Lower lobe of right lung (tissue), 2 donors: ENCODE measurements at regions not wholly inside any gene's neighbourhood (a gene's known extent, or its start where the extent isn't known, plus 50 kb on each side); places are given as distances from the start of the nearest gene placed in this dataset.

Source experiments
- ATAC-seq, 2 donors: fragments of 200-7000 bp; cut with Tn5 transposase; one replicate each; pipeline ENCODE4 v1.9.1; 2020 to 2022; ENCODE audit warnings: mild to moderate bottlenecking in 2 of 2, moderate library complexity in 2 of 2
- DNase-seq: peaks from one replicate; pipeline ENCODE4 v3.0.0-alpha.2; 2020
- H3K27ac ChIP-seq: fragments of 200-600 bp; one replicate; pipeline ENCODE4 v1.8.0; 2022
- H3K27me3 ChIP-seq: fragments of 200-600 bp; one replicate; pipeline ENCODE4 v1.8.0; 2022; ENCODE audit warnings: low read depth
- H3K36me3 ChIP-seq: fragments of 200-600 bp; one replicate; pipeline ENCODE4 v1.8.0; 2022; ENCODE audit warnings: mild to moderate bottlenecking
- H3K4me1 ChIP-seq: fragments of 200-600 bp; one replicate; pipeline ENCODE4 v1.8.0; 2022
- H3K4me3 ChIP-seq: fragments of 200-600 bp; one replicate; pipeline ENCODE4 v1.8.0; 2022; ENCODE audit warnings: mild to moderate bottlenecking
- H3K9me3 ChIP-seq: fragments of 200-600 bp; one replicate; pipeline ENCODE4 v1.8.0; 2022
- intact Hi-C: fragments of 100-400 bp; cut with DNase I; formaldehyde crosslinking; loops from one replicate; pipeline ENCODE4 v1.11.0; 2022
- TF ChIP-seq, protein P1 (sequence below): fragments of 200-600 bp; IDR thresholded peaks from one replicate; pipeline ENCODE4 v1.8.0; 2022; ENCODE audit warnings: antibody characterized with exemption, mild to moderate bottlenecking
- donor health status: DM: no; HTN: yes; CAD: no; lungs with severe emphysema.

DNA sequence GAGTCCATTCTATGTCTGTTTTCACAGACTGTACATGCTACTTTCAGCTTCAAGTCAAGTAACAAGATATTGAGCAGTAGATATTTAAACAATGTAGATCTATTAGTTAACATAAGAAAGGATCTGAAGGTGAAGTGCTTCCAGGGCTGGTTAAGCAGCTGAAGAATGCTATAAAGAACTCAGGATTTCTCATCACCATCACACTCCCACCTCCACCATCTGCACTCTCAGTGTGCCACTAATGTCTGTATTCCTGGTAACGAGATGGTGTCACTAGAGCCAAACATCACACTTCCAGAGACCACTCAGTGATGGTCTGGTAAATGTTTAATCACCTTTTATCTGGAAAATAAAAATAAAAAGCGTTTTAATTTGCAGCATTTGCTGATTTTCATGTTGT lies 224.0 kb upstream of the FERD3L start:
- TF ChIP-seq, protein P1, sequence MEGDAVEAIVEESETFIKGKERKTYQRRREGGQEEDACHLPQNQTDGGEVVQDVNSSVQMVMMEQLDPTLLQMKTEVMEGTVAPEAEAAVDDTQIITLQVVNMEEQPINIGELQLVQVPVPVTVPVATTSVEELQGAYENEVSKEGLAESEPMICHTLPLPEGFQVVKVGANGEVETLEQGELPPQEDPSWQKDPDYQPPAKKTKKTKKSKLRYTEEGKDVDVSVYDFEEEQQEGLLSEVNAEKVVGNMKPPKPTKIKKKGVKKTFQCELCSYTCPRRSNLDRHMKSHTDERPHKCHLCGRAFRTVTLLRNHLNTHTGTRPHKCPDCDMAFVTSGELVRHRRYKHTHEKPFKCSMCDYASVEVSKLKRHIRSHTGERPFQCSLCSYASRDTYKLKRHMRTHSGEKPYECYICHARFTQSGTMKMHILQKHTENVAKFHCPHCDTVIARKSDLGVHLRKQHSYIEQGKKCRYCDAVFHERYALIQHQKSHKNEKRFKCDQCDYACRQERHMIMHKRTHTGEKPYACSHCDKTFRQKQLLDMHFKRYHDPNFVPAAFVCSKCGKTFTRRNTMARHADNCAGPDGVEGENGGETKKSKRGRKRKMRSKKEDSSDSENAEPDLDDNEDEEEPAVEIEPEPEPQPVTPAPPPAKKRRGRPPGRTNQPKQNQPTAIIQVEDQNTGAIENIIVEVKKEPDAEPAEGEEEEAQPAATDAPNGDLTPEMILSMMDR: no peak
- Histone ChIP-seq H3K9me3 (no peaks in the 10 kb centered on the region), H3K27me3 (no peaks in the 10 kb centered on the region), H3K36me3 (no peaks in the 10 kb centered on the region), H3K4me3 (no peak overlapping the region), H3K27ac (no peak overlapping the region), H3K4me1 (no peaks in the 10 kb centered on the region)
- intact Hi-C loops: no loop called here
- ATAC-seq: no peak
- DNase-seq: no peak

DNA sequence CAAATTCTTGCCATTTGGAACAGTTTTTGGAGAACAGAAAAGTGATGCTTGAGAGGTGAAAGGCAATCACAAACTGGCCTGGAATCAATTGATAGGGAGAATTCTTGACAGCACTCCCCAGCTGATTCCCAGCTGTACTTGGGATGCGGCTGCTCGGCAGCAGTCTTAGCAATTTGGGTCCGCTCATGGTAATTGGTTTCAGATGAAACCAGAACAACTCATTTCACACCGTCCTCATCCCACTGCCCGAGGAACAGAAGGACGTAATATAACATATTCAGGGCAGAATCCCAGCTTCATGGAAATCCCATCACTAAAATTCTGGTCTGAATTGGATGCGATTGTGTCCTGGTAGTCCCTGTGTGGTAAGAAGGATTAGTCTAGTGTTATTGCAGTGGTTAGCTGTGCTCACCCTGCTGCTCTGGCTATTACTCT lies 223.3 kb upstream of the FERD3L start:
- ATAC-seq (no peak), DNase-seq (no peak)
- intact Hi-C loops: no loop called here
- Histone ChIP-seq H3K36me3 (no peaks in the 10 kb centered on the region), H3K9me3 (no peaks in the 10 kb centered on the region), H3K4me3 (no peak overlapping the region), H3K4me1 (no peaks in the 10 kb centered on the region), H3K27me3 (no peaks in the 10 kb centered on the region), H3K27ac (no peak overlapping the region)
- TF ChIP-seq, protein P1: no peak

DNA sequence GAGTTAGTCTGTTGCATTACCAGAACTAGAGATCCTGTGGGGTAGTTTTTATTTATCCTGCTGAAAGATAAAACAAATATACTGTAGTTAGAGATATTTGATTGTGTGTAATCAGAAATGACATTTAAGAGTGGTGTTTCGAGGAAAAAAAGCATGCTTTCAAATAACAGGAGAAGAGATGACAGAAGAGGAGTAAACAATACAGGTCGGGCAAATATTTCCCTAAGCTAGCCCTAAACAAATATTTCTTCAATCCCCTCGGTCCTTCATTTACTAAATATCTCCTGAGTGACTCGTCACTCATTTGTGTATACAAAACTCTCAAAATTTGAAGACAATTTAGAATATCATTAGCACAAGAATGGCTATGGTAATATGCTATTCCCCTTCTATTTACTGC lies 219.7 kb upstream of the FERD3L start:
- H3K4me3 ChIP-seq: no peak overlapping the region
- TF ChIP-seq, protein P1: no peak
- no peaks in the 10 kb centered on the region for H3K36me3 ChIP-seq
- H3K27ac ChIP-seq: no peak overlapping the region
- no peak for ATAC-seq
- intact Hi-C loops: no loop called here
- no peak for DNase-seq
- H3K9me3 ChIP-seq: no peaks in the 10 kb centered on the region
- no peaks in the 10 kb centered on the region for H3K27me3 ChIP-seq
- no peaks in the 10 kb centered on the region for H3K4me1 ChIP-seq

GRCh38 chr7:19362099-19362498 lies 216.9 kb upstream of the FERD3L start:
- no peak for ATAC-seq
- Histone ChIP-seq H3K27me3 (no peaks in the 10 kb centered on the region), H3K27ac (no peak overlapping the region), H3K9me3 (no peaks in the 10 kb centered on the region), H3K4me1 (no peaks in the 10 kb centered on the region), H3K4me3 (no peak overlapping the region), H3K36me3 (no peaks in the 10 kb centered on the region)
- DNase-seq: no peak
- intact Hi-C loops: no loop called here
- TF ChIP-seq, protein P1: no peak

DNA sequence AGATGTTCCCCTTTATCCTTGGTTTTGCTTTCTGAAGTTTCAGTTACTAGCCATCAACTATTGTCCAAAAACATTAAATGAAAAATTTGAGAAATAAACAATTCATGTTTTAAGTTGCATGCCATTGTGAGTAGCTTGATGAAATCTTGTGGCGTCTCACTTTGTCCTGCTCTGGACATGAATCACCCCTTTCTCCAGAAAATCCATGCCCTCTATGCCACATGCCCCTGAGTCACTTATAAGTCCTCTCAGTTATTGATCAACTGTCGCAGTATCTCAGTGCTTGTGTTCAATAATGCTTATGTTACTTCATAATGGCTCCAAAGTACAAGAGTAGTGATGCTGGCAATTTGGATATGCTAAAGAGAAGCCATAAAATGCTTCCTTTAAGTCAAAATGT lies 208.0 kb upstream of the FERD3L start:
- H3K27ac ChIP-seq: no peak overlapping the region
- DNase-seq (no peak), ATAC-seq (no peak)
- no peaks in the 10 kb centered on the region for H3K4me1 ChIP-seq
- intact Hi-C loops: no loop called here
- TF ChIP-seq, protein P1: no peak
- H3K36me3 ChIP-seq: no peaks in the 10 kb centered on the region
- no peaks in the 10 kb centered on the region for H3K27me3 ChIP-seq
- H3K4me3 ChIP-seq: no peak overlapping the region
- H3K9me3 ChIP-seq: no peaks in the 10 kb centered on the region

GRCh38 chr7:19352305-19352695 lies 207.1 kb upstream of the FERD3L start:
- Histone ChIP-seq H3K9me3 (no peaks in the 10 kb centered on the region), H3K4me3 (no peak overlapping the region), H3K27ac (no peak overlapping the region), H3K4me1 (no peaks in the 10 kb centered on the region), H3K27me3 (no peaks in the 10 kb centered on the region), H3K36me3 (no peaks in the 10 kb centered on the region)
- intact Hi-C loops: no loop called here
- DNase-seq (no peak), ATAC-seq (no peak)
- TF ChIP-seq, protein P1: no peak
